Stomach (tissue), 8 donors: ENCODE measurements at regions not wholly inside any gene's neighbourhood (a gene's known extent, or its start where the extent isn't known, plus 50 kb on each side); places are given as distances from the start of the nearest gene placed in this dataset.

Source experiments
- DNase-seq, 2 donors: peaks; one replicate each; pipeline versions ENCODE4 v3.0.0 to v3.0.0-alpha.2; 2013 to 2019
- H3K27ac ChIP-seq, 5 donors: fragments of 200-600 bp in 4 of 5; sonication (generic) in 4 of 5; one replicate each; pipeline ENCODE4 v1.5.1; 2013 to 2019; ENCODE audit warnings: mild to moderate bottlenecking in 1 of 5, moderate library complexity in 1 of 5
- H3K27me3 ChIP-seq, 3 donors: fragments of 200-600 bp; sonication (generic); one replicate each; pipeline ENCODE4 v1.5.1; 2017 to 2019; ENCODE audit warnings: mixed run types in 1 of 3
- H3K36me3 ChIP-seq, 4 donors: fragments of 200-600 bp; sonication (generic); 1 replicate in 3 of 4; 2 replicates in 1 of 4; pipeline ENCODE4 v1.5.1; 2016 to 2019
- H3K4me1 ChIP-seq, 4 donors: fragments of 200-600 bp; sonication (generic); one replicate each; pipeline ENCODE4 v1.5.1; 2016 to 2019
- H3K4me3 ChIP-seq, 4 donors: fragments of 200-600 bp; sonication (generic) in 3 of 4; one replicate each; pipeline ENCODE4 v1.5.1; 2016 to 2019; ENCODE audit warnings: mild to moderate bottlenecking in 1 of 4
- H3K9me3 ChIP-seq, 4 donors: fragments of 200-600 bp; sonication (generic); one replicate each; pipeline ENCODE4 v1.5.1; 2016 to 2019
- EP300 ChIP-seq: sonication (generic); formaldehyde crosslinking; IDR thresholded peaks from one replicate; pipeline ENCODE4 v1.6.1; 2017; ENCODE audit warnings: antibody characterized with exemption
- POLR2A ChIP-seq, 4 donors: fragments of 450-650 bp; IDR thresholded peaks; one replicate each; pipeline ENCODE4 v1.6.1; 2016; ENCODE audit warnings: antibody characterized with exemption in 4 of 4, control low read depth in 2 of 4, mild to moderate bottlenecking in 1 of 4, moderate library complexity in 1 of 4
- POLR2AphosphoS5 ChIP-seq, 3 donors: sonication (generic); formaldehyde crosslinking; IDR thresholded peaks; one replicate each; pipeline ENCODE4 v1.6.1; 2016; ENCODE audit warnings: antibody characterized with exemption in 3 of 3
- WGBS, 5 donors: extraction: QIAGEN DNeasy Blood & Tissue Kit in 3 of 5; methylation state at CpG; one replicate each; pipeline versions ENCODE4 v1.1.5 to v1.1.7; 2013 to 2018; 5-methylcytosine and 5-hydroxymethylcytosine counted together
- intact Hi-C: fragments of 100-400 bp; cut with DNase I; formaldehyde crosslinking; loops from one replicate; pipeline ENCODE4 v1.15.1; 2023; ENCODE audit warnings: low total_unique reads
- TF ChIP-seq, protein P1 (sequence below), 7 experiments: fragments of 450-650 bp in 4 of 7; fragments of 200-600 bp in 3 of 7; sonication (generic) in 3 of 7; IDR thresholded peaks; one replicate each; pipeline ENCODE4 v1.5.1; 2016 to 2019; ENCODE audit warnings: antibody characterized with exemption in 7 of 7, control low read depth in 2 of 7, mild to moderate bottlenecking in 1 of 7
- donor health status: healthy with polysubstance abuse.
- donor health status: Bipolar disorder and iron deficiency.
- donor health status: healthy.

DNA sequence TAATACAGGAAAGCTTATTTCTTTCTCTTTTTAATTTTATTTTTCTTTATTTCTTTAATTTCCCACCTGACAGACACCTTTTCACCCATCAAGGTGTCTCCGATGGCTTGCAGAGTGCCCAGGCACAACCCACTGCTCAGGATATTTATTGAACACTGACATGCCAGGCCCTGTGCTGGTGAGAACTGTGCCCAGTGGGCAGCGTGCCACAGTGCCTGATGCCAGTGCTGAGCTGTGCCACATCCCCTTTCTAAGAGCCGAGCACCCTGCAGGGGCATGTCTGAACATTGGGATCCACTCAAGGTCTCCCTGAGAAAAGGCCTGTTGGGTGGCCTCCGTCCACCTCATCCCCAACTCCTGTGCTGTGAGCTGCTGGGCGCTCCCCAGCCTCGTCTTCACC, 158.6 kb upstream of the RAB6C start:
- H3K36me3 ChIP-seq: no peaks in the 10 kb centered on the region
- no peaks in the 10 kb centered on the region for H3K4me1 ChIP-seq
- no peak for DNase-seq
- peaks cover 2 to 9% (median 3%) of the 10 kb centered on the region in 4 donors for H3K9me3 ChIP-seq
- H3K27ac ChIP-seq: no peak overlapping the region
- no peak for TF ChIP-seq POLR2AphosphoS5 (IDR thresholded peaks at IDR 0.05)
- TF ChIP-seq, protein P1, sequence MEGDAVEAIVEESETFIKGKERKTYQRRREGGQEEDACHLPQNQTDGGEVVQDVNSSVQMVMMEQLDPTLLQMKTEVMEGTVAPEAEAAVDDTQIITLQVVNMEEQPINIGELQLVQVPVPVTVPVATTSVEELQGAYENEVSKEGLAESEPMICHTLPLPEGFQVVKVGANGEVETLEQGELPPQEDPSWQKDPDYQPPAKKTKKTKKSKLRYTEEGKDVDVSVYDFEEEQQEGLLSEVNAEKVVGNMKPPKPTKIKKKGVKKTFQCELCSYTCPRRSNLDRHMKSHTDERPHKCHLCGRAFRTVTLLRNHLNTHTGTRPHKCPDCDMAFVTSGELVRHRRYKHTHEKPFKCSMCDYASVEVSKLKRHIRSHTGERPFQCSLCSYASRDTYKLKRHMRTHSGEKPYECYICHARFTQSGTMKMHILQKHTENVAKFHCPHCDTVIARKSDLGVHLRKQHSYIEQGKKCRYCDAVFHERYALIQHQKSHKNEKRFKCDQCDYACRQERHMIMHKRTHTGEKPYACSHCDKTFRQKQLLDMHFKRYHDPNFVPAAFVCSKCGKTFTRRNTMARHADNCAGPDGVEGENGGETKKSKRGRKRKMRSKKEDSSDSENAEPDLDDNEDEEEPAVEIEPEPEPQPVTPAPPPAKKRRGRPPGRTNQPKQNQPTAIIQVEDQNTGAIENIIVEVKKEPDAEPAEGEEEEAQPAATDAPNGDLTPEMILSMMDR (IDR thresholded peaks at IDR 0.05): no peak
- no peak for TF ChIP-seq POLR2A (IDR thresholded peaks at IDR 0.05)
- TF ChIP-seq EP300: no peak
- H3K27me3 ChIP-seq: no peaks in the 10 kb centered on the region
- 68 to 80% (median 74%) methylated on average over 5 to 6 of the region's 6 CpGs for WGBS, 5 donors
- H3K4me3 ChIP-seq: no peak overlapping the region
- intact Hi-C loops: no loop called here

DNA sequence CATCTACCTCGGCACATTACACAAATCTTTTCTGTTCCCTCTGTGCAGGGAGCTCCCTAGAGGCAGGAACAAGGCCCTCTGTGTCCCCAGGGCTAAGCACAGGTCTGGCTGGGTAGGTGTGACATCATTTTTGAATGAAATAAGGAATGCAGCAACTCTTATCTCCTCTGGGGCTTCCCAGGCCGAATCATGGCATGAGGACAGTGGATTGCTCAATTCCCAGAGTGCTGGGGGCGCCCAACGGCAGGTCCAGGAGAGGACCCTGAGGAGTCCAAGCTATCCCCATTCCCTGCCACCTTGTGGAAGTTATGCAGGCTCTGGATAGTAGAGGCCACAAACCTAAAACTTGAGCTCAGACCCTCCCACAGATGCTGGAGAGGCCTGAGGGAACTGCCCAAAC, 158.0 kb upstream of the RAB6C start:
- whole genome bisulfite sequencing, 5 donors: 78 to 88% (median 83%) methylated on average over 4 of the region's 4 CpGs
- Histone ChIP-seq H3K4me1 (no peaks in the 10 kb centered on the region), H3K4me3 (no peak overlapping the region), H3K9me3 (peaks cover 0 to 5% (median 0%) of the 10 kb centered on the region in 4 donors), H3K36me3 (no peaks in the 10 kb centered on the region), H3K27ac (no peak overlapping the region), H3K27me3 (no peaks in the 10 kb centered on the region)
- intact Hi-C loops: no loop called here
- no peak for DNase-seq
- TF ChIP-seq EP300 (no peak), POLR2AphosphoS5 (IDR thresholded peaks at IDR 0.05) (no peak), POLR2A (IDR thresholded peaks at IDR 0.05) (no peak)
- TF ChIP-seq, protein P1 (IDR thresholded peaks at IDR 0.05): no peak

- H3K36me3 ChIP-seq: no peaks in the 10 kb centered on the region
- no peaks in the 10 kb centered on the region for H3K9me3 ChIP-seq
- TF ChIP-seq, protein P1 (IDR thresholded peaks at IDR 0.05): no peak
- TF ChIP-seq POLR2AphosphoS5 (IDR thresholded peaks at IDR 0.05) (no peak), EP300 (no peak), POLR2A (IDR thresholded peaks at IDR 0.05) (no peak)
- WGBS, 5 donors: 81 to 90% (median 84%) methylated on average over 9 to 10 of the region's 10 CpGs
- intact Hi-C loops: no loop called here
- DNase-seq: no peak
- H3K27me3 ChIP-seq: no peaks in the 10 kb centered on the region
- no peaks in the 10 kb centered on the region for H3K4me1 ChIP-seq
- H3K27ac ChIP-seq: no peak overlapping the region
- no peak overlapping the region for H3K4me3 ChIP-seq
Observed at GRCh38 chr2:129823044-129823443, 156.4 kb upstream of the RAB6C start.

GRCh38 chr2:129827311-129828090, 152.0 kb upstream of the RAB6C start:
- Histone ChIP-seq H3K4me1 (no peaks in the 10 kb centered on the region), H3K4me3 (no peak overlapping the region), H3K27ac (no peak overlapping the region), H3K9me3 (peaks cover 5 to 20% (median 15%) of the 10 kb centered on the region in 4 donors), H3K36me3 (no peaks in the 10 kb centered on the region), H3K27me3 (no peaks in the 10 kb centered on the region)
- 49 to 66% (median 55%) methylated on average over 26 to 27 of the region's 27 CpGs for WGBS, 5 donors
- TF ChIP-seq POLR2A (IDR thresholded peaks at IDR 0.05): no peak
- TF ChIP-seq, protein P1 (IDR thresholded peaks at IDR 0.05): no peak
- no peak for TF ChIP-seq EP300
- no peak for TF ChIP-seq POLR2AphosphoS5 (IDR thresholded peaks at IDR 0.05)
- intact Hi-C loops: no loop called here
- peak in 1 of 2 donors; percentile 40 for DNase-seq
